ENCODE measurements at regions not wholly inside any gene's neighbourhood (a gene's known extent, or its start where the extent isn't known, plus 50 kb on each side); places are given as distances from the start of the nearest gene placed in this dataset.

GRCh38 chr21:31449921-31450535 lies 106.0 kb upstream of the TIAM1 start:
- no peaks in the 10 kb centered on the region for H3K79me2 ChIP-seq (replicated peaks; ENCODE audit: insufficient read depth, low read length)
- H3K9me2 ChIP-seq (ENCODE audit: insufficient read depth, low read length): no peaks in the 10 kb centered on the region
- H3K4me3 ChIP-seq (ENCODE audit: low read length): no peak overlapping the region
- no peak overlapping the region for H3K27ac ChIP-seq (ENCODE audit: low read length)
- no peak overlapping the region for H3K9ac ChIP-seq (ENCODE audit: low read length)
- H3K36me3 ChIP-seq (ENCODE audit: insufficient read depth, low read length): no peaks in the 10 kb centered on the region
- no peaks in the 10 kb centered on the region for H4K20me1 ChIP-seq (ENCODE audit: insufficient read depth)
- H3K27me3 ChIP-seq (ENCODE audit: insufficient read depth, low read depth, low read length): no peaks in the 10 kb centered on the region
- H3K4me2 ChIP-seq (ENCODE audit: low read length): no peak overlapping the region
- H3F3A ChIP-seq (ENCODE audit: insufficient read depth, low read length, poor library complexity, severe bottlenecking): no peaks in the 10 kb centered on the region
- H2AFZ ChIP-seq (ENCODE audit: low read depth, low read length): no peak overlapping the region
- no peak for TF ChIP-seq TAF1 (IDR thresholded peaks at IDR 0.05; ENCODE audit: low read depth)
- no peak for TF ChIP-seq EZH2 (IDR thresholded peaks at IDR 0.05; ENCODE audit: borderline replicate concordance, insufficient read depth, low read length, poor library complexity, severe bottlenecking)
- TF ChIP-seq, protein P1, sequence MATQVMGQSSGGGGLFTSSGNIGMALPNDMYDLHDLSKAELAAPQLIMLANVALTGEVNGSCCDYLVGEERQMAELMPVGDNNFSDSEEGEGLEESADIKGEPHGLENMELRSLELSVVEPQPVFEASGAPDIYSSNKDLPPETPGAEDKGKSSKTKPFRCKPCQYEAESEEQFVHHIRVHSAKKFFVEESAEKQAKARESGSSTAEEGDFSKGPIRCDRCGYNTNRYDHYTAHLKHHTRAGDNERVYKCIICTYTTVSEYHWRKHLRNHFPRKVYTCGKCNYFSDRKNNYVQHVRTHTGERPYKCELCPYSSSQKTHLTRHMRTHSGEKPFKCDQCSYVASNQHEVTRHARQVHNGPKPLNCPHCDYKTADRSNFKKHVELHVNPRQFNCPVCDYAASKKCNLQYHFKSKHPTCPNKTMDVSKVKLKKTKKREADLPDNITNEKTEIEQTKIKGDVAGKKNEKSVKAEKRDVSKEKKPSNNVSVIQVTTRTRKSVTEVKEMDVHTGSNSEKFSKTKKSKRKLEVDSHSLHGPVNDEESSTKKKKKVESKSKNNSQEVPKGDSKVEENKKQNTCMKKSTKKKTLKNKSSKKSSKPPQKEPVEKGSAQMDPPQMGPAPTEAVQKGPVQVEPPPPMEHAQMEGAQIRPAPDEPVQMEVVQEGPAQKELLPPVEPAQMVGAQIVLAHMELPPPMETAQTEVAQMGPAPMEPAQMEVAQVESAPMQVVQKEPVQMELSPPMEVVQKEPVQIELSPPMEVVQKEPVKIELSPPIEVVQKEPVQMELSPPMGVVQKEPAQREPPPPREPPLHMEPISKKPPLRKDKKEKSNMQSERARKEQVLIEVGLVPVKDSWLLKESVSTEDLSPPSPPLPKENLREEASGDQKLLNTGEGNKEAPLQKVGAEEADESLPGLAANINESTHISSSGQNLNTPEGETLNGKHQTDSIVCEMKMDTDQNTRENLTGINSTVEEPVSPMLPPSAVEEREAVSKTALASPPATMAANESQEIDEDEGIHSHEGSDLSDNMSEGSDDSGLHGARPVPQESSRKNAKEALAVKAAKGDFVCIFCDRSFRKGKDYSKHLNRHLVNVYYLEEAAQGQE (IDR thresholded peaks at IDR 0.05; ENCODE audit: borderline replicate concordance): no peak
- TF ChIP-seq POLR2AphosphoS5 (IDR thresholded peaks at IDR 0.05): no peak
- peaks cover 3% of the 10 kb centered on the region for H3K9me3 ChIP-seq (ENCODE audit: low read length)

- no peak overlapping the region for H3K4me3 ChIP-seq (ENCODE audit: low read length)
- H3K9me2 ChIP-seq (ENCODE audit: insufficient read depth, low read length): no peaks in the 10 kb centered on the region
- no peaks in the 10 kb centered on the region for H3K36me3 ChIP-seq (ENCODE audit: insufficient read depth, low read length)
- H3K9ac ChIP-seq (ENCODE audit: low read length): no peak overlapping the region
- H3K27me3 ChIP-seq (ENCODE audit: insufficient read depth, low read depth, low read length): no peaks in the 10 kb centered on the region
- no peak for TF ChIP-seq POLR2AphosphoS5 (IDR thresholded peaks at IDR 0.05)
- TF ChIP-seq, protein P1 (IDR thresholded peaks at IDR 0.05; ENCODE audit: borderline replicate concordance): no peak
- no peak for TF ChIP-seq MXI1 (conservative IDR thresholded peaks at IDR 0.05; ENCODE audit: poor library complexity, severe bottlenecking)
- TF ChIP-seq SMC3 (conservative IDR thresholded peaks at IDR 0.05; ENCODE audit: poor library complexity): no peak
- TF ChIP-seq EP300 (conservative IDR thresholded peaks at IDR 0.05; ENCODE audit: poor library complexity, severe bottlenecking): no peak
- TF ChIP-seq TAF1 (IDR thresholded peaks at IDR 0.05; ENCODE audit: low read depth): no peak
- TF ChIP-seq, protein P2, sequence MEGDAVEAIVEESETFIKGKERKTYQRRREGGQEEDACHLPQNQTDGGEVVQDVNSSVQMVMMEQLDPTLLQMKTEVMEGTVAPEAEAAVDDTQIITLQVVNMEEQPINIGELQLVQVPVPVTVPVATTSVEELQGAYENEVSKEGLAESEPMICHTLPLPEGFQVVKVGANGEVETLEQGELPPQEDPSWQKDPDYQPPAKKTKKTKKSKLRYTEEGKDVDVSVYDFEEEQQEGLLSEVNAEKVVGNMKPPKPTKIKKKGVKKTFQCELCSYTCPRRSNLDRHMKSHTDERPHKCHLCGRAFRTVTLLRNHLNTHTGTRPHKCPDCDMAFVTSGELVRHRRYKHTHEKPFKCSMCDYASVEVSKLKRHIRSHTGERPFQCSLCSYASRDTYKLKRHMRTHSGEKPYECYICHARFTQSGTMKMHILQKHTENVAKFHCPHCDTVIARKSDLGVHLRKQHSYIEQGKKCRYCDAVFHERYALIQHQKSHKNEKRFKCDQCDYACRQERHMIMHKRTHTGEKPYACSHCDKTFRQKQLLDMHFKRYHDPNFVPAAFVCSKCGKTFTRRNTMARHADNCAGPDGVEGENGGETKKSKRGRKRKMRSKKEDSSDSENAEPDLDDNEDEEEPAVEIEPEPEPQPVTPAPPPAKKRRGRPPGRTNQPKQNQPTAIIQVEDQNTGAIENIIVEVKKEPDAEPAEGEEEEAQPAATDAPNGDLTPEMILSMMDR (IDR thresholded peaks at IDR 0.05; ENCODE audit: poor library complexity, severe bottlenecking): no peak
- TF ChIP-seq RAD21 (conservative IDR thresholded peaks at IDR 0.05): no peak
- no peak for TF ChIP-seq EZH2 (IDR thresholded peaks at IDR 0.05; ENCODE audit: borderline replicate concordance, insufficient read depth, low read length, poor library complexity, severe bottlenecking)
- no peak overlapping the region for H3K27ac ChIP-seq (ENCODE audit: low read length)
- H3F3A ChIP-seq (ENCODE audit: insufficient read depth, low read length, poor library complexity, severe bottlenecking): no peaks in the 10 kb centered on the region
- H3K4me2 ChIP-seq (ENCODE audit: low read length): no peak overlapping the region
- no peak overlapping the region for H2AFZ ChIP-seq (ENCODE audit: low read depth, low read length)
- peaks cover 3% of the 10 kb centered on the region for H3K9me3 ChIP-seq (ENCODE audit: low read length)
- H4K20me1 ChIP-seq (ENCODE audit: insufficient read depth): no peaks in the 10 kb centered on the region
- no peaks in the 10 kb centered on the region for H3K79me2 ChIP-seq (replicated peaks; ENCODE audit: insufficient read depth, low read length)
These were observed 104.4 kb upstream of the TIAM1 start for GRCh38 chr21:31448496-31448895.

Measured in neural cell (in vitro differentiated cells).